HG02588 (cell line): ENCODE measurements at regions not wholly inside any gene's neighbourhood (a gene's known extent, or its start where the extent isn't known, plus 50 kb on each side); places are given as distances from the start of the nearest gene placed in this dataset.

ENCODE experiments used
- ATAC-seq: cut with Tn5 transposase; IDR thresholded peaks from one replicate; pipeline ENCODE4 v1.9.1; 2021; ENCODE audit warnings: mild to moderate bottlenecking, moderate library complexity; ENCODE audit not compliant: unreplicated experiment

DNA sequence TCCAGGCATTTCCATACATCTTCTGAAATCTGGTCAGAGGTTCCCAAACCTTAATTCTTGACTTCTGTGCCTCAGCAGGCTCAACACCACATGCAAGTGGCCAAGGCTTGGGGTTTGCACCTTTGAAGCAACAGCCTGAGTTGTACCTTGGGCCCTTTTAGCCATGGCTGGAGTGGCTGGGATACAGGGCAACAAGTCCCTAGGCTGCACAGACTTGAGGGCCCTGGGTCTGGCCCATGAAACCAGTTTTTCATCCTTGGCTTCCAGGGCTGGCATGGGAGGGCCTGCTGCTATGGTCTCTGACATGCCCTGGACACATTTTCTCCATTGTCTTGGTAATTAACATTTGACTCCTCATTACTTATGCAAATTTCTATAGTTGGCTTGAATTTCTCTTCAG lies 988.8 kb upstream of the CNTNAP5 start:
- ATAC-seq: no peak

GRCh38 chr2:123040506-123040905 lies 984.6 kb upstream of the CNTNAP5 start:
- ATAC-seq: no peak

DNA sequence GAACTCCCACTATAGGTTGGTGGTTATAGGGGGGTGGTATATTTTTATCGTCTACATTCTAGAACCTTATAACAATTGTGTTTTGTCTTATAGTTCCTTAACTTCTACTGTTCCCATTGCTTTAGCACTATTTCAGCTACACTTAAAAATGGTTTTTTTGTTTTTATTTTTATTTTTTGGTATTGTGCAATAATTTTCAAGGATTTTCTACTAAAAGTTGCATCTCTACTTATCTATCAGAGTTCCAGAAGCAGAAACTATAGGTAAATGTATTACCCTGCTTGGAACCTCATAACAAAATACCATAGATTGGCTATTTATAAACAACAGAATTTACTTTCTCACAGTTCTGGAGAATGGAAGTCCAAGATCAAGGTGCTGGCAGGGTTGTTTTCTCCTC lies 981.6 kb upstream of the CNTNAP5 start:
- ATAC-seq: no peak

DNA sequence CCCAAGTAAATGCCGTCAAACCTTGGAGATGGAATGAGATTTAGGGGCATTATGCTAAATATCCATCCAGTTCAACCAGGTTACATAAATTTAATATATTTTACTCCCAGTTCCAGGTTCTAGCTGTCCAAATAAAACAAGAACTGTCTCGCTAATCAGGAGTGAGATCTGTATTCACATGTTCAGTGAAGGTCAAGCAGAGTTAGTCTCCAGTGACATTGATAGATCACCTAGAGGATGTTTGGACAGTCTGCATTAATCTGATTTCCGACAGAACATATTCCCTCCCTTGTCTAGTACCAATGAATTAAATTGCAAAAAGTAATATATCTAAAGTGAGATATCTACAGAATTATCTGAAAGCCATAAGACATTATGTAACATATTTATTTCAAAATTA lies 979.4 kb upstream of the CNTNAP5 start:
- ATAC-seq: no peak

DNA sequence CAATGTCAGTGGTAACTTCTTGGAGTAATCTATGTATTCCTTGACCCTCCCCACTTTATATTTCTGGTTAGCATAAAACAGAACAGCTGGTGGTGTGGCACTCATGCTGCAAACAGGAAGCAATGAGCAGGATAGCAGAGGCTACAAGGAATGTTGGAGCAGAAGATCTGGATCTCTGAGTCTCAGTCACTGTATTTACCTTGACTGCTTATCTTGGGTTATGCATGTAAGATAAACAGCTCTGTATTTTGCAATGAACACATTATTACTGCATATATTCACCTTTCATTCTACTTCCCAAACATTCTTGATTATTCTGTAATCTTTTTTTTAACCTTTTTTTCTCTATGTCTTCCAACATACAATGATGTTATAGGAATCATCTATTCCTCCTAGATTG lies 977.9 kb upstream of the CNTNAP5 start:
- ATAC-seq: no peak

GRCh38 chr2:123051136-123051535 lies 974.0 kb upstream of the CNTNAP5 start:
- ATAC-seq: no peak

GRCh38 chr2:123061534-123061933 lies 963.6 kb upstream of the CNTNAP5 start:
- ATAC-seq: no peak

DNA sequence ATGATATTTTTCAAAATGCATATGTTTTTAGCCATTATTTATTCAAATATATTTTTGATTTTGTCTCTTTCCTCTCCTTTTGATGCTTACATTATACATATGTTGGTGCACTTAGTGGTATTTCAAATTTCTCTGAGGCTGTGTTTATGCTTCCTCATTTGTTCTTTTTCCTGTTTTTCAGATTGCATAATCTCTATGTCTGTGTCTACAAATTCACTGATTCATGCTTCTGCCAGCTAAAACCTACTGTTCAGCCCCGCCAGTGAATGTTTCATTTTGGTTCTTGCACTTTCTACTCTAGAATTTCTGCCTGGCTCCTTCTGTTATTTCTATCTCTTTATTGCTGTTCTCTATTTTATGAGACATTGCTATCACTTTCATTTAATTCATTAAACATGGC lies 951.7 kb upstream of the CNTNAP5 start:
- ATAC-seq: no peak

DNA sequence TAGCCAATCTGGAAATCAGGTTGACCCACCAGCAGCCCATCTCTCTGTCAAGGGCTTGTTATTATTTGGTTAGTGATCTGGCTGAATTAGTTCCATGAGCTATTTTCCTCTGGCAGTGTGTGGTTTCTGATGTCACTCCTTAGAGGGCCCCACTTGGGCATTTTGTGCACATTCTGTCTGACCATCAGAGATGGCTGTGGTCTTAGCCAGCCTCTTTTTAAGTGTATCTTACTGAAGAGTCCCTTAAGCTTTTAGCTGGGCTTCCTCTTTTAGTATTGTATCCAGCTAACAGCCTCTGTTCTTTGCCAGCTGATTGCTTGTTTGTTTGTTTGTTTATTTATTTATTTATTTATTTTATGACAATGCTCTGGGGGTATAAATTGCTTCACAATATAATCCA lies 951.1 kb upstream of the CNTNAP5 start:
- no peak for ATAC-seq

- ATAC-seq: no peak
These were observed 948.0 kb upstream of the CNTNAP5 start for GRCh38 chr2:123077101-123077500.

GRCh38 chr2:123080331-123080730 lies 944.8 kb upstream of the CNTNAP5 start:
- no peak for ATAC-seq

DNA sequence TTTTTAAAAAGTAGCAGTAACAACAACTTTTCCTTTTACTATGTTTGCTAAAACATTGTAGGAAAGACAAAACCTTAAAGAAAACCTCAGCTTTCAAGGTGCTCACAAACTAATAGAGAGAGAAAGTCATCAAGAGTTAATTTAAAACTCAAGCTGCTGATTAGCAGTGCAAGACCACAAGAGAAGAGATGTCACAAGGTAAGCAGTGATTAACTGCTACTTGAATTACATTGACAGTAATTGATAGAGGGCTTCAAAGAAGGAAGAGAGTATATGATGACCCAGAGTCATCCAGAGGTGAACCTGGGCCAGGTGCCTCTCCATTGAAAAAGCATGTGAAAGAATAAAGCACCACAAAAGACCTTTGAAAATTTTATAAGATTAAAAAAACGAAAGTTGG lies 939.6 kb upstream of the CNTNAP5 start:
- ATAC-seq: no peak

DNA sequence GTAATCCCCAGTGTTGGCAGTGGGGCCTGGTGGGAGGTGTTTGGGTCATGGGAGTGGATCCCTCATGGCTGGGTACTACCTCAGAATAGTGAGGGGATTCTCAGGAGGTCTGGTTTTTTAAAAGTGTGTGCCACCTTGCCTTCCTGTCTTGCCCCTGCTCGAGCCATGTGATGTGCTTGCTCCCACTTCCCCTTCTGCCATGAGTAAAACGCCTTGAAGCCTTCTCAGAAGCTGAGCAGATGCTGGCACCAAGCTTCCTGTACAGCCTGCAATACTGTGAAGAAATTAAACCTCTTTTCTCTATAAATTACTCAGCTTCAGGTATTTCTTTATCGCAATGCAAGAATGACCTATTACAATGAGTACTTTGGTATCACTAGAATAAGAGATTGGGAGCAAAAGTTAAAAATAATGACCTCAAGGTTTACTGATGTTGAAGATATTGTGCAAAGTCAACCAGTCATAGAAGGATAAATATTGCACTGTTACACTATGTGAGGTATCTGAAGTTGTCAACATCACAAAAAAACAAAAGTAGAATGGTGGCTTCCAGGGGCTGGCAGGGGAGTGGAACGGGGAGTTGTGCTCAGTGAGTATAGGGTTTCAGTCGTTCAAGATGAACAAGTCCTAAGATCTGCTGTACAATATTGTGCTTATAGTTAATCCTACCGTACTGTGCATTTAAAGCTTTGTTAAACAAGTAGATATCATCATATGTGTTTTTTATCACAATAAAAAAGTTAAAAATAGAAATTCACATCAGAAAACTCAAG lies 938.3 kb upstream of the CNTNAP5 start:
- ATAC-seq: no peak

DNA sequence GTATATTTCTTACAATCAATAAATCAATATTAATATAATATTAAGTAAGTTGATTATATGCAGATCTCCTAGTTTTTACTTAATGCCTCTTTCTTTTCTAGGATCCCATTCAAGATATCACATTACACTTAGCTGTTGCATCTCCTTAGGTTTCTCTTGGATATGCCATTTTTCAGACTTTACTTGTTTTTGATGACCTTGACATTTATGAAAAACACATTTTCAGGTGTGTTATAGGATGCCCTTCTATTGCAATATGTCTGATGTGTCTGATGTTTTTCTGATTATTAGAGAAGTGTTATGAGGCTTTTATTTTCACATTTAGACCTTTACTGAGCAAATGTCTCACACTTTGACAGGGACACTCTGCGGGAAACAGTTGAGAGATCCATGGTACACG lies 933.6 kb upstream of the CNTNAP5 start:
- ATAC-seq: no peak

DNA sequence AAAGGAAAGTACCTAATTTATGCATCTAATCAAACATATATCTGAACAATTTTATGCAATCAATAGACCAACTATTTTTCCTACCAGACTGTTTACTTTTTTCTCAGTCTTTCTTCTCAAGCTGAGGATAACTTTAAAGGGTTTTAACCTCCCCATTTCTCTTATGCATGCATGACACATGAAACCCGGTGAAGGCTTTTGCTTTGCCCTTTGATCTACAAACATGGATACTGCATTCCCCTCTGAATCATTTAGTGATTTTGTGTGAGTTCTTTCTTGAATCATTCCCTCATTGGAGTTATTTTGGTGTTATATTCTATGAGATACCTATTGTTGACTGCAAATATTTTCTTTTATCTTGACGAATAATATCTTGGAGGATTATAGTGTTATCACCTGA lies 931.9 kb upstream of the CNTNAP5 start:
- no peak for ATAC-seq

- ATAC-seq: no peak
These were observed 929.8 kb upstream of the CNTNAP5 start for GRCh38 chr2:123095219-123095835.

GRCh38 chr2:123098619-123099018 lies 926.5 kb upstream of the CNTNAP5 start:
- ATAC-seq: no peak

- no peak for ATAC-seq
These were observed 923.7 kb upstream of the CNTNAP5 start for GRCh38 chr2:123101434-123101833.

GRCh38 chr2:123103902-123104301 lies 921.2 kb upstream of the CNTNAP5 start:
- no peak for ATAC-seq

DNA sequence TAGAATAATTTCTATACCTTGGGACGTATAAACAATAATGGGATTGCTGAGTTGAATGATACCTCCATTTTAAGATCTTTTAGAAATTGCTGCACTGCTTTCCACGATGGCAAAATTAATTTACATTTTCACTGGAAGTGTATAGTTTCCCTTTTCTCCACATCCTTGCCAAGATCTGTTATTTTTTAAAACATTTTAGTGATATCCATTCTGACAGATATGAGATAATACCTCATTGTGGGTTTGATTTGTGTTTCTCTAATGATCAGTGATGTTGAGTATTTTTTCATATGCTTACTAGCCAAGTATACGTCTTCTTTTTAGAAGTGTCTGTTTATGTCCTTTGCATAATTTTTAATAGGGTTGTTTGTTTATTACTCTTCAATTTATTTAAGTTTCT lies 908.5 kb upstream of the CNTNAP5 start:
- ATAC-seq: no peak

DNA sequence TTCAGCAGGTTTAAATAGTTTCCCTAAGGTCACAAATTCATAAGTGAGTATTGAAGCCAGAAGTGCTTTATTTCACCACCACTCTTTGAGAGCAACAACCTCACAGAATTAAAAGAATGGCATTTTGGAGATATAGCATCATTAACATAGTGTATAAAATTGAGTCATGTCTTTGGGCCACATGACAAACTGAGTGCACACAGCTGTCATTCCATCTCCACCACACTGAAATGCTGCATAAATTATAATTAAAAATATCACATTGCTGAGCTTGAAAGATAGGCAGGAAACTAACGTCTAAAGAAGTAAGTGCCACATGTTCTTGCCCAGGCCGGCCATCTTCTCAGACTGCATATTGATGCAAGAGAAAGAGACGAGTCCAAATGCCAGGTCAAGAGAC lies 897.9 kb upstream of the CNTNAP5 start:
- no peak for ATAC-seq

DNA sequence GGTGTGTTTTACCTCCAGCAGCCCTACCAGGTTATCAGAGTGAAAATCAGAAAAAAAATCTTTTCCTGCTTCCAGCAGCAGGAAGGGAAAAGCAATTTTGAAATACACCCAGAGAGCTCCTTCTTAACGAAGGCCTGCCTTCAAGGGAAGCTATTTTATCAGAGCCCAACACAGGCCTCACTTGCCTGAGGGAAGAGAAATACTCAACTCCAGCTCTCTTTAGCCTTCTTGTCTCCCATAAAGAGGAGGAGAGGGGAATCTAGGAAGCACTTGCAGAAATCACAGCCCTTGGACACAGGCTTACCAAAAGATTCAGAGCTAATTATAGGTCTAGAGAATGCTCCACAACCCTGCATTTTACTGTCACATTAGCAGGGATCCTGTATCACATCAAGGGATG lies 896.1 kb upstream of the CNTNAP5 start:
- no peak for ATAC-seq

GRCh38 chr2:123136419-123136818 lies 888.7 kb upstream of the CNTNAP5 start:
- ATAC-seq: no peak
